NCI-H226 (cell line): ENCODE measurements at regions not wholly inside any gene's neighbourhood (a gene's known extent, or its start where the extent isn't known, plus 50 kb on each side); places are given as distances from the start of the nearest gene placed in this dataset.

Experiments
- DNase-seq: peaks from one replicate; pipeline ENCODE4 v3.0.0-alpha.2; 2015

DNA sequence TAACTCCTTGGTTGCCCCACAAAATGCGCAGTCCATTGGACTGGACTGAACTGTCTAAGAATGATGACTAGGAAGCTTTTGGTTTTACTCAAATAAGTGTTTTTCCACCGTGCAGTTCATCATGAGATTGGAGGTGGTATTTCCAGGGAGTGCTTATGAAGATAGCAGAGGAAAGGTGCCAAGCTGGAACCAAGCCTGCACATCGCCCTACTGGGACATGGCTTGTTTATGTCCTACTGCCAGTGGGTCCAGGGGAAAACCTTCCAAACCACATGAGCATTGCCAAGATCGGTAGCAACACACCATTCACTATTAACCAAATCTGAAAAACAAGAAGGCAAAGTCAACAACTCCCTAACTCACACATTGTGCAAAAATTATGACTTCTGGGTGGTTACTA lies 54.7 kb upstream of the DSCAM start:
- DNase-seq, result no peak

- DNase-seq, result no peak
These were observed 55.3 kb upstream of the DSCAM start for GRCh38 chr21:40902299-40902698.

GRCh38 chr21:40902993-40903392 lies 56.0 kb upstream of the DSCAM start:
- no peak for DNase-seq

- DNase-seq, result no peak
These were observed 58.3 kb upstream of the DSCAM start for GRCh38 chr21:40905251-40905650.

DNA sequence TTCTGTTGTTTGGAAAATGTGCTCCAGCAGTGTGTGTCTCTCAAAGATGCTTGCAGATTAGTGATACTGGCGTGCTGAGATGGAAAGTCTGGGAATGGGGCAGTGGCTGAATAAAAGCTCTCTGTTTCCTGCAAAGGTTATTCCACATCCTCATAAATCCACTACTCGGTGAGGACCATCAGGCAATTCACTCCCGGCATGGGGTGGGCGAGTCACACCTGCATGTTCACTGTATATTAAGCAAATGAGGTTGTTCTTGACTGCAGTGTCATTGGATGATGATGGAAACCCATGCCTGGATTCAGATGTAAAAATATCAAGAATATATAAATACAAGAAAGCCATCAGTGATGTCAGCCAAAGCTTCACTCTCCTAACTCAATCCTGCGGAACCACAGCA lies 65.4 kb upstream of the DSCAM start:
- DNase-seq, result no peak

DNA sequence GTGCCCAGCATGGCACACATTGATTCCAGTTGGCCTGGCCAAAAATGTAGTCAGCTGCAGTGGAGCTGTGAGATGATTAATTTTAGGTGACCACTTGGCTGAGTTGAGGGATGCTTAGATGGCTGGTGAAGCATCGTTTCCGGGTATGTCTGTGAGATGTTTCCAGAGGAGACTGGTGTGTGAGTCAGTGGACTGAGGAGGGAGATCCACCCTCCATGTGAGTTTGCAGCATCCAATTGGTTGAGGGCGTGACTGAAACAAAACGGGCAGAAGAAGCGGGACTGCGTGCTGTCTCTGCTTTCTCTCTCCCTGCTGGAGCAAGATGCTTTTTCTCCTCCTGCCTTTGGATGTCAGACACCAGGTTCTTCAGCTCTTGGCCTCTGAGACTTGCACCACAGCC lies 68.2 kb upstream of the DSCAM start:
- DNase-seq, result no peak

DNA sequence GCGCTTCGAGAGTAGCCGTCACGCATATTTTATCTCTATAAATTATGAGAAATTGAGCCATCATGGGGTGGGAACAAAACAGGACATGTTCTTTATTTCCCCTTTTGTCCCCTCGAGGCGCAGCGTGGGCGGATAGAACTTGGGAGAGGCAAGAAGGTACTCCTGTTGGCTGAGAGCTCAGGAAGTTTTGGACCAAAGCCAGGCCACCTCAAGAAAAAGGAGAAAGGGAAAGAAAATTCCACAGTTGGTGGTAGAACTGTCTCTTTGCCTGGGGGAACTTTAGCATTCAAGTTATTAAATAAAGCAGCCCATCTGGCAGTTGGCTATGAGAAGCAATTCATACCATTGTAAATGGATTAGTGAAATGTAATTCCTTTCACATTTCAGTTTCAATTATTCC lies 76.4 kb upstream of the DSCAM start:
- no peak for DNase-seq

DNA sequence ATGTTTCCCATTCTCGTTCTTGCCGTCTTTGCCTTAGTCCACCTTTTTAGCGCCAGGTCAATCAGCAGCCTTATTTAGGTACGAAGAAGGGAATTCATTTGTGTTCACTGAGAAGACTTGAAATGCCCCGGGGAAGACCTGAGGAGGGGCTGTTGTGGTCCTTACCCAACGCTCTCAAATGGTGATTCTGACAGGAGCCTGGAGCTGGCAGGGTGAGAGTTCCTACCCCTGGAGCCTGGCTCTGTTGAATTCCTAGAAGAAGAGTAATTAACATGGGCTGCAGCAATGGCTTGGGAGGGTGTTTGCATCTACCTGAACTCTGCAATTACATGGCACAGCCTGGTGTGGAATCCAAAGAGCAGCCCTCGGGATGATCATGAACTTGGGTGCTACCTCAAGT lies 76.9 kb upstream of the DSCAM start:
- no peak for DNase-seq

- DNase-seq, result no peak
These were observed 77.7 kb upstream of the DSCAM start for GRCh38 chr21:40924641-40925040.

GRCh38 chr21:40926238-40926637 lies 79.3 kb upstream of the DSCAM start:
- DNase-seq, result no peak

DNA sequence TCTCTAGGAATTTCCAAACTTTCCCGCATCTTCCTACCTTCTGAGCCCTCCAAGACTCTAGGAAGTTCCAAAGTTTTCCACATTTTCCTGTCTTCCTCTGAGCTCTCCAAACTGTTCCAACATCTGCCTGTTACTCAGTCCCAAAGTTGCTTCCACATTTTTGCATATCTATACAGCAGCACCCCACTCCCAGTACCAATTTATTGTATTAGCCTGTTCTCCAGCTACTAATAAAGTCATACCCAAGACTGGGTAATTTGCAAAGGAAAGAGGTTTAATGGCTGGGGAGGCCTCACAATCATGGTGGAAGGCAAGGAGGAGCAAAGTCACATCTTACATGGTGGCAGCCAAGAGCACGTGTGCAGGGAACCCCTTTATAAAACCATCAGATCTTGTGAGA lies 82.9 kb upstream of the DSCAM start:
- DNase-seq, result no peak

GRCh38 chr21:40931197-40931596 lies 84.2 kb upstream of the DSCAM start:
- no peak for DNase-seq

DNA sequence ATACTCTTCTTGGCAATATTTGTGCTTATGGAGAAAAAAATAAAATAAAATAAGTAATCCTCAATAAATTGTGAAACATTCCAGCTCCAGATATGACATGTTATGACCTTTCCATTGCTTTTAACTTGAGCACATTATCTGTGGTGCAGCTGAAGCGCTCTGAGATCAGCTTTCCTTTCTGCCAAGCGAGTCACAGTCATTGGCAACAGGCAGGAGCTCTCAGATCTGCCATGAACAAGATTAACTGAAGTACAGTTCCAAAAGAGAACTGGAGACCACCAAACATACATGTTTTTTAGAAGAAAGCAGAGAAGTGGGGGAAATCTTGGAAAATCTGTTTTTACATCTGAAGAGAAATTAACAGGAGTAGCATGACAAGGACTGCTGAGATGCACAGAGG lies 89.2 kb upstream of the DSCAM start:
- DNase-seq, result no peak

GRCh38 chr21:40936771-40937261 lies 89.9 kb upstream of the DSCAM start:
- DNase-seq, result no peak

DNA sequence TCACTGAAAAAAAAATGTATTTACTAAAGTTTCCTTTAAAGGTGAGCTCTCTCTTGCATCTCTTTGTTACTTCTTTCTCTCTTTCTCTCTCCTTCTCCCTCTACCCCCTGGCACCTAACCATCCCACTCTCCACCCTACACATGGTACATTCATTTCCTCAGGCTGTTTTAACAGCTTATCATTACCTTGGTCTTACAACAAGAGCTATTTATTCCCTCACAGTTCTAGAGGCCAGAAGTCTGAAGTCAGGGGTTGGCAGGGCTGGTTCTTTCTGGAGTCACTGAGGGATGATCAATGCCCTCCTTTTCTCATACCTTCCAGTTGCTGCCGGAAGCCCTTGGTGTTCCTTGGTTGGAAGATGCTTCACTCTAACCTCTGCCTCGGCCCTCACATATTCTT lies 91.1 kb upstream of the DSCAM start:
- no peak for DNase-seq

DNA sequence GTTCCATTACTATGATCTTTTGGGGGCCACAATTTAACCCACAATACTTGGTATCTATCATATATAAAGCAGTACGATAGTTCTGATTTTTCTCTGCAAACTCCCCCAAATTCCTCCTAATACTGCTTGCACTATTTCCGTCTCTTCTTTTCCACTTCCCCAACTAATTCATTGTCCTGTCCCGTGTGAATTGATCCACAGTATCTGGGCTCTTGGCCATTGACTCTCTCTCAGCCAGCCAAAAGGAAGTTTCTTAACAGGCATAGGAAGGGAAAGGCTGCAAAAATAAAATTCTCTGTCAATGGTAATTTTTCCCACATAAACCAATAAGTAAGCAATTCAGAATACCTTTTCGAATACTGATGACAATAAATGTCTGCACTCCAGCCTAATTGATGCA lies 91.7 kb upstream of the DSCAM start:
- no peak for DNase-seq

DNA sequence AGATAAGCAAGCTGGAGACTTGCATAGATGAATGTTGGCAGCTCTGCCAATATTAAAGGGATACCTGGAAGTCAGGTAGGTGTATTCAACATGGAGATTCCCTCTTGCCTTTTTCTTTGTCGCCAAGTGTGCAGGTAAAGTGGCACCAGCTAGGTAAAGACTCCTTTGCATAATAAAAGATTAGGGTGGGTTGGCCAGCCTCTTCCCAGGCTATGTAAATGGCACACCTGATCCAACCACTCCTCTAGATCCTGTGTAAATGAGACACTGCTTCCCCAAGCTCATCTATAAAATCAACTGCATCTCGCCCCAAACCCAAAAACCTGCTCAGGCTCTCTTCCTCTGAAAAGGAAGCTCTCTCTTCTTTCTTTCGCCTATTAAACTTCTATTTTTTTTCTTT lies 100.8 kb upstream of the DSCAM start:
- no peak for DNase-seq

- DNase-seq, result no peak
These were observed 104.0 kb upstream of the DSCAM start for GRCh38 chr21:40950970-40951369.

DNA sequence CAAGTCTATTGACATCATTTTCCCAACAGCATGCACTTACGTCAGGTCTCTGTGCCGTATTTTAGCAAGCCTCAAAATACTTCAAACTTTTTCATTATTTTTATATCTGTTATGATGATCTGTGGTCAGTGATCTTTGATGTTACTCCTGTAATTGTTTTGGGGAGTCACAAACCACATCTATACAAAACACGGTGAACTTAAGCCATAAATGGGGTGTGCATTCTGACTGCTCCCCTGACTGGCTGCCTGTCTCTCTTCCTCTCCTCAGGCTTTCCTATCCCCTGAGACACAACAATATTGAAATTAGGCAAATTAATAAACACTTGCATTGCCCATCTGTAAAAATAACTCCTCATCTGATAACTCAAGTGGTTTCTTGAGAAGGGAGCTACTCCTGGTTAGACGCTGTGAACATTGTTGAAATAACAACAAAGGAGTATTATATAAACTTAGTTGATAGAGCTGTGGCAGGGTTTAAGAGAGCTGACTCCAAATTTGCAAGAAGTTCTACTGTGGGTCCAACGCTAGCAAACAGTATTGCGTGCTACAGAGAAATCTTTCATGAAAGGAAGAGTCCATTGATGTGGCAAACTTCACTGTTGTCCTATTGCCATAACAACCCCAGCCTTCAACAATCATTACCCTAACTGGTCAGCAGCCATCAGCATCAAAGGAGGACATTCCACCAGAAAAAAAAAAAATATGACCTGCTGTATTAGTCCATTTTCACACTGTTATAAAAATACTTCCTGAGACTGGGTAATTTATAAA lies 105.8 kb upstream of the DSCAM start:
- DNase-seq, result no peak

GRCh38 chr21:40964691-40965090 lies 117.7 kb upstream of the DSCAM start:
- DNase-seq, result no peak

DNA sequence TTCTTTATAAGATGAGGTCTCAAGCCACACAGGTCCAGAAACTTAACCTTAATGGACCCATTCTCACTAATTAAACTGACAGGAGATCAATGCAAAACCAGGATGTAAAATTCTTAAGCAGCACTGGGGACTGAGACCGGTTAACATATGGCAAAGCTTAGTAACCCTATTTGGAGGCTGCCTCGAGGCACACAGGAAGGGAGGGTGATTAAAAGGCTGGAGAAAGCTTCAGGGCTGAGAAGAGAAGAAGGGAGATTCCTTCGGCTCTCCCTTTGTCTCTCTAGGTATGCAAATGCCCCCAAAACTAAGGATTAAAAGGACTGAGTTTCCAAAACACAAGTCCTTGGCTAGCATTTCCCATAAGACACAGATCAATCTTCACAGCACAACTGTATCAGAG lies 120.8 kb upstream of the DSCAM start:
- no peak for DNase-seq

- no peak for DNase-seq
These were observed 125.2 kb upstream of the DSCAM start for GRCh38 chr21:40972151-40972550.

DNA sequence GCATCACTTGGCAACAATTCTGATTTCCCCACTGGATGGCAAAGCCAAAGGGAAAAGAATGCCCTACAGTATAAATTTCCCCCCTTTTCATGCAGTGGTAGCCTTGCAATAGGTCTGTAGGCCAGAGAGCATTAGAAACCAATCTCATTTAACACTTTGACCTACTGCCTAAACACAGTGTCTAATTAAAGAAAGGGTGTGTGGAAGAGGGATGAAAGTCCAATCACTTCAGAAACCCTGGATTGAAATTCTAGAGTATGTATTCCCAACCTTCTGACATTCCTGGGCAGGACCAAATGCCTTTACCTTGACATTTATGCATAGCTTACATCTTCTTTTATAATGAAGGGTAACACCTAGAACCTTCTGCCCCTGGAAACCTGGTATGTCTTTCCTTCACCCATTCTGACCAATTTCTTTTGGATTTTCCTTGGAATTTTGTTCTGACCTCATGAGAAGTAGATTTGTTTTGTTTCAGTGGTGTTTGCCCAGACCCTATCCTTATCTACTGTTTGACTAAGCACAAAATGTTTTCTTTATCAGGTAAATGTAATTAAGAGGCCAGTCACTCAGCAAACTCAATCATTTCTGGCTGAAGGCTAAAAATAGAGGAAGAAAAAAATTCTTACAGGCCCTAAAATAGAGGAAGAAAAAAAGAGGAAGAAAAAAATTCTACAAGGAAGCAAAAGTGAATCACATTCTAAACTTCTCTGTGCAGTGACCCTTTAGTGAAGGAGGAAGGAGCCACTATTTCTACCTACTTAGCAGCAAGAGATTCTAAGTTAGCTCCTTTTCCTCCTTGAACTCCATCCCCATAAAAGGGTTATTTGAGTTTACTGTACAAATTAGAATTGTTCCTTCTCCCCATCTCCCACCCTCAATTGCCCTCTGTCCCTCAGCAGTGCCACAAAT lies 129.5 kb upstream of the DSCAM start:
- DNase-seq, result no peak

DNA sequence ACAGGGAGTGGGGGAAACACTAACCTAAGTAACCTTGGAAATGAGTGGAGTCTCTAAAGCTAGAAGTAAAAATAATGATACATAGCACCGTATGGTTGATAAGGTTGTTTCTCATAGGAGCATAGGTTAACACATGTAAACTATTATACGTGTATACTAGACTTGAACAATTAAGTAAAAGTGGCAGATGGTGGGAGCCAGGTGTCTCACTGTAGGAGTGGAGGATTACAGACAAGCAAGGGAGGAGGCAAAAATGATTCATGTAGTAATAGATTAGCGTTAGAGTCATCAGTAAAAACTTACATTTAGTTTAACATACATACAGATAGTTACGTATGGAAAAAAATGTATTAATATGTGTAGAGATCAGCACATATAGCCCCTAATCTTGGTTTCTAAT lies 138.4 kb upstream of the DSCAM start:
- DNase-seq, result no peak
